ENCODE measurements at regions not wholly inside any gene's neighbourhood (a gene's known extent, or its start where the extent isn't known, plus 50 kb on each side); places are given as distances from the start of the nearest gene placed in this dataset.
"Not testable (repeated sequence)": the region's sequence is repeated elsewhere in the genome, so short reads cannot be mapped to it uniquely, and the experiment has no call there.

DNA sequence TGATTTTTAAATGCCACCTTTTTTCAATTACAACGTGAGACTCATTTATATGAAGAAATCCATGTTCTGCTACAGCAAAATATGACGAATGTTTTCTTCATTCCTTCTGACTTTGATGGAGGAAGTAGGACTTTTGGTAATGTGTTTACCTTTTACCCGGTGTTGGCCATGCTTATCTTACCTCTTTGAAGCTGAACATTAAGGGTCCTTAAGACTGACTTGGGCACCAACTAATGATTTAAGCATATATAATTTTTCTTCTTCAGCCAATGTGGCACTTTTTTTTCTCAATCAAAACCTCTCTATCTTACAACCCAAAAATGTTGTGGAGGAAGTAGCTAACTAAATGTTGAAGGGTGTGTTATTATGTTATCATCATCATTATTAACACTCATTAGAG lies 337.5 kb downstream of the EPHA7 start:
- DNase-seq: no peak

DNA sequence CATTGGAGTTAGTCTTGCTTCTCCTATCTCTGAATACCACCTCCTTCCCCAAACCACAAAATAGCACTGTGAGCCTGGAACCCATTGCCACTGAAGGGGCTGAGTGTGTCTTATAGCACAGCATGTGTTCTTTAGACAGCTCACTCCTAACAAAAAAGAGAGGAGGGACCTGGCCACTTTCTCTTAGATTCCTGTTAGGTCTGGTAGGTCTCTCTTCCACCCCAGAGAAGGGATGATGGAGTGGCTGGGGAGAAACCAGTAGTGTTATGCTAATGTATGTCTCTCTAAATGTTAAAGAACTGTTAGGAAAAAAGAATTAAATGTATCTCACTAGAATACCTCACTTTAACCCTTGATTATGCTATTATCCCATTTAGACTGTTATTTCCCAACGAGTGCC lies 340.3 kb downstream of the EPHA7 start:
- no peak for DNase-seq

DNA sequence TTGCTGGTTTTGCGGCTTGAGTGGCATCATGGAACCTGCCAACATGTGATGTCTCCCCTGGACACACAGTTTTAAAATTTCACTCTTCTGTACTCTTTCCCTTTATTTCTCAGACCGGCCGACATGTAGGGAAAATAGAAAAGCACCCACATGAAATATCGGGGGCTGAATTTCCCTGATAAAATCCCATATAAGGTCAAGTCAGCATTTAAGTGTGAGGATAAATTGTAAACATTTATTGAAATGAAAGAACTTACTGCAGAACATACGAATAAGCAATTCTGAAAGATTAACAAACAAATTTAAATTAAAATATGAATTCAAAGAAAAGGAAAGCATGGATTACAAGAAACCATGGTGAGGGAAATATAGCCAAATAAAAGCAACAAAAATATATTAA lies 345.5 kb downstream of the EPHA7 start:
- no peak for DNase-seq

DNA sequence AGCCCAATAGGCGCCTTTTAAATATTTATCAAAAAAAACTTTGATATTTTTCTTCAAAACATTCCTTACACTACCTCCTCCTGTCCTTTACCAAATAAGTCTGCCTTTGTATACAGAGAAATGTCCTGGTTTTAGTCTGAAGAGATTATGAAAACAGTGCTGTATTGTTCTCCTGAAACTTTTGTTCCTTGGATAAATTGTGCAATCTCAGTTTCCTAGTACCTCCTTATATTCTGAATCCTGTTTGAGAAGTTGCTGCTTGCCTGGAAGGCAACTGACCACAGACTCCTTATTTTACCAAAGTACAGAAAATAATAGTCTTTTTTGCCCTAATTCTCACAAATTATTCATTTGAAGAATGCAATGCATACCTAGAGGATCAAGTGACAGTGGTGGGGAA lies 349.5 kb downstream of the EPHA7 start:
- no peak for DNase-seq

DNA sequence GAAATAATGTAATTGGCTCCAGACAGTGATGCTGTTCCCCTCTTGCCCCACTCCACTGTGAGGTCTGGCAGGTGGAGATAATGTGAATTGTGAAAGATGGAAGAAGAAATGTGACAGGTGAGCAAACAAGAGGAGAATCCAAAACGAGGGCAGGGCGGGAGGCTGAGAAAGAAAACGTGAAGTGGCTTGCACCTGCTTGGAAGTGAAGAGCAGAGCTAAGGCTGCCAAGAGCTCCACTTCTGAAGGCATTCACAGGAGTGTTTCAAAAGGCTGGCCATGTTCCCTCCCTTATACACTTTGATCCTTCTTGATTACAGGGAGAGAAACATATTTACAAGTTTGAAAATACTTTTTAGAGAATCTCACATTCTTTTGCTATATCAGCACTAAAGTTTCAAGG lies 359.4 kb downstream of the EPHA7 start:
- DNase-seq: no peak

- no peak for DNase-seq
Measured at GRCh38 chr6:93057584-93057983, 361.8 kb downstream of the EPHA7 start.

GRCh38 chr6:93048381-93048780 lies 371.0 kb downstream of the EPHA7 start:
- DNase-seq: no peak

GRCh38 chr6:93047033-93047432 lies 372.3 kb downstream of the EPHA7 start:
- no peak for DNase-seq

DNA sequence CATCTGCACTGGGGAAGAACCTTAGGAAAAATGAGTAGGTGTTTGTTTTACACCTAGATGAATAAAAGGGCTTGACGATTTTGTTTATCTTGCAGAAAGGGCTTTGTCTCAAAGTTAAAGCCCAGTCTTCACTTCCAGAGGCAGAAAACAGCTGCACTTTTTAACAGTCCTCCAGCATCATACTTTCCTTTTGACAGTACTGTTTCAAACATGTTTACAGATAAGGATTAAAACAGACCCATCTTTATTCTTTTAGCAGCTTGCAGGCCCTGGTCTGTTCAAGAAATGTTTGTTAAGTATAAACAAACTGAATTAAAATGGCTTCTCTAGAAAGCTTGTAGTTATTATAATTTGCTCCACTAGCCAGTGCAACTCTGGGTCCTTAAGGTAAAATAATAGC lies 374.2 kb downstream of the EPHA7 start:
- no peak for DNase-seq

- DNase-seq: no peak
Measured at GRCh38 chr6:93040375-93040774, 379.0 kb downstream of the EPHA7 start.

DNA sequence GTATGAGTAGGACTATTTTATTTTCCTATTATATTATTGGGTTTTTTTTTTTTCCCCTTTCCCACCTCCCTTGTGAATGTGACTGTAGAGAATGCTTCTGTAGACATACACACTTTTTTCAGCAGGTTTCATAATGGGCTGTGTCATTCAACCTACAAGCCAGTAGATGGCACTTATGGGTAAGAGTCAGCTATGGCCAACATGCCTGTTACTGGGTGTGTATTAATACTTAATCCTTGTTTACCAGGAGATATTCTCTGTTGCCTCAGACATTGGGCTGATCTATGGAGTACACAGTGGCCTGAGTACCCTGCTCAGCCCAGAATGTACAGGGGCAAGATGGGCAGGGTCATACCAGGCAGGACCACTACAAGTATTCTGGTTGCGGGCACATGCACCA lies 382.5 kb downstream of the EPHA7 start:
- DNase-seq: no peak

- DNase-seq: no peak
Measured at GRCh38 chr6:93035756-93036155, 383.6 kb downstream of the EPHA7 start.

DNA sequence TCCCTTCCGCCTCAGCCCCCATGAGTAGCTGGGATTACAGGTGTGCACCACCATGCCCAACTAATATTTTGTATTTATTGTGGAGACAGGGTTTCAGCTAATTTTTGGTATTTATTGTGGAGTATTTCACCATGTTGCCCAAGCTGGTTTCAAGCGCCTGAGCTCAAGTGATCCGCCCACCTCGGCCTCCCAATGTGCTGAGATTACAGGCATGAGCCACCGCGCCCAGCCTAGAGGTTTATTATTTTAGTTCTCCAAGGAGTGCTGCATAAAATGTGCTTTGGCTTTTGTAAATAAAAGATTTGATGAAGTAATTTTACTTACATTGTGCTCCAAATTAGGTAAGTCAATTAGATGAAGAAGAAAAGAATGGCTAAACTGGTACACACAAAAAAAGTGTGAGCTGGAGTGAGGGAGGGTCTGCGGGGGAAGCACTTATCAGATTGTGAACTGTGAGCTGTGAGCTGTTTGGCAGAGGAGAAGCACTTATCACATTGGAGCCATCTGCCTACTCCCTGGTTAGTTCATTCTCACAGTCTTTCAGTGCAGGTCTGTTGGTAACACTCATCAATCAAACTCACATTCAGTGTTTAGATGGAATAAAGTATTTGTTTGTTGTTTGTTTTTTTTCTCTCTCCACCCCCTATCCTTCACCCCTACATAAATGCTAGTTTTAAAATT lies 398.0 kb downstream of the EPHA7 start:
- no peak for DNase-seq

GRCh38 chr6:93017626-93018025 lies 401.7 kb downstream of the EPHA7 start:
- DNase-seq: no peak

- no peak for DNase-seq
Measured at GRCh38 chr6:93017213-93017612, 402.1 kb downstream of the EPHA7 start.

- DNase-seq: no peak
Measured at GRCh38 chr6:93013054-93013453, 406.3 kb downstream of the EPHA7 start.

DNA sequence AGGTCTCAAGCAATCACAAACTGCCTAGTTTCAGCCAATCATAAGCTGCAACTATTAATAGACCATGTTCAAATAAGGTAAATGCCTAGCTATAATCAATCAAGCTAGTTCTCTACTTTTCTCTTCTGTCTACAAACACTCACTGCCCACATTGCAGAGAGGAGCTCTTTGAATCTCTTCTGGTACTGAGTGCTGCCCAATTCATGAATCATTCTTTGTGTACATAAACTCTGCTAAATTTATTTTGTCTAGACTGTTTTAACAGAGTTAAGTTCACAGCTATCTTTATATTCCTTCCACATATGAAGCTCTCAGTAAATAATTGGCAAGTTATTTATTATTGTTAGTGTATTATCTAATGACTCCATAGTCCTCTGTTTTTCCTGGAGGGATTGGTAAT lies 411.0 kb downstream of the EPHA7 start:
- no peak for DNase-seq

DNA sequence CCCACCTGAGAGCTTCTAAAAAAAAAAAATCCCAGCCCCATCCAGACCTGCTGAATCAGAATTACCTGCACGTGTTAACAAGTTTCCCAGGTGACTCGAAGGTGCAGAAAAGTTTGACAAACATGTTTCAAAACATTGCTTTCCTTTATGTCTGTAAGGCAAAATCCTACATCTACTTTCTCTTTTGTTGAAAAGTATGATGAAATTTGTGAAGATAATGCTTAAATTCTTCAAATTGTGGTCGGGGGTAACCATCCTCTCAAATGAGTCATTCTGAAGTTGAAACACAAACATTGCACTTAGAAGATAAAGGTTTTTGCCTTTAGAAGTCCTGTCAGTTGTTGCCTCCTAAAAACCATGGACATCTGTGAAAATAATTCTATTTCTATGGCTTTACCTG lies 429.7 kb downstream of the EPHA7 start:
- DNase-seq: no peak

GRCh38 chr6:92979281-92979680 lies 440.1 kb downstream of the EPHA7 start:
- no peak for DNase-seq

GRCh38 chr6:92977018-92977417 lies 442.3 kb downstream of the EPHA7 start:
- no peak for DNase-seq

- DNase-seq: no peak
Measured at GRCh38 chr6:92967362-92967761, 452.0 kb downstream of the EPHA7 start.

- no peak for DNase-seq
Measured at GRCh38 chr6:92962846-92963245, 456.5 kb downstream of the EPHA7 start.

- DNase-seq: not testable (repeated sequence)
Measured at GRCh38 chr6:92952111-92952510, 467.2 kb downstream of the EPHA7 start.

DNA sequence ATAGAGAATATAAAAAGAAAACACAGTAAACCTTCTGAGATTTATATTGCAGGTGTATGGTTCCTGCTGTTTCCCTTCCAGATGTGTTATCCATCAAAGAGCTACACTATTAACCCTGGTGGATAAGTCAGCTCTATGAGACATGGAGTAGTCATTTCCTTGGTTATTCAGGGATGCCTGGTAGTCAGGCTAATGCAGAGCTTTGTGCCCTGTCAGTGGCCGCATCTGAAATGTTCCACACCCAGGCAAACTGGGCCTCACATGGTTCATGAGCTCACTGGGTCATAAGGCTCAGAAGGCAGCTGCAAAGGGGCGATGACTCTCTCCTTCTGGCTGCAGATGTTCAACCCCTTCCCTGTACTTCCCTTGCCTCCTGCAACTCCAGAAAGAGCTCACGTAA lies 473.6 kb downstream of the EPHA7 start:
- DNase-seq: peak; percentile 67

DNA sequence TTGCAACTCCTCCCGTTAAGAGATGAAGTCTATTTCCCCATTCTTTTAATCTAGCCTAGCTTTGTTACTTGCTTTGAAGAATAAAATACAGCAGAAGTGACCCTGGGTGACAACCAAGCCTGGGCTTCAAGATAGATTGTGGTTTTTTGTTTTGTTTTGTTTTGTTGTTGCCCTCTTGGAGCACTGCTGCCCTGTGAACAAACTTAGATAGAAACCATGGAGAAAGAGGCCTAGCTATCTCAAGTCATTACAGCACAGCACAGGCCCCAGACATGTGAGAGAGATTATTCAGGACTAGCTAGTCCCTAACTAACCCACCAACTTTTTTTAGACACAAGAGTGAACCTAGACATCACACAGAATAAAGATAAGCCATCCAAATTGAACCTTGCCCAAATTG lies 475.2 kb downstream of the EPHA7 start:
- DNase-seq: no peak

DNA sequence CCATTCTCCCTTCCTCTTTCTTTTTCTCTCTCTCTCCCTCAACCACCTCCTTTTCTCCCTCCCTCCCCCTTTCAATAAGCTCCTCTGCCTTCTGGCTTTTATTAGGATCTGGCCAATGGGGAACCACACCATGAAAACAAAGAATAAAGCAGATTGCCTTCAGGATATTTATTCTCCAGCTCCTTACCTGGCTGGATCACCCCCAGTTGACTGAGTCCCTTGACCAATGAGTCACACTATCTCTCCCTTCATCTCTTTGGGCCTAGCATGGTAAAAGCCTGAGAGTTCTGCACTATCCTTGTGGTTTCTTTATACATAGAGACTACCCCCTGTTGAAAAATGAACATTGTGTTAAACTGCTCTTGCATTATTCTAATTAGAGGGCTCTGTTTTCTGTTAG lies 476.8 kb downstream of the EPHA7 start:
- DNase-seq: no peak
